GM12872 (cell line): ENCODE measurements at regions not wholly inside any gene's neighbourhood (a gene's known extent, or its start where the extent isn't known, plus 50 kb on each side); places are given as distances from the start of the nearest gene placed in this dataset.

Experiments
- CTCF ChIP-seq: IDR thresholded peaks from 3 replicates; pipeline ENCODE4 v1.5.1; 2011; ENCODE audit warnings: low read depth, mild to moderate bottlenecking, low read length, moderate library complexity; ENCODE audit not compliant: insufficient read depth

DNA sequence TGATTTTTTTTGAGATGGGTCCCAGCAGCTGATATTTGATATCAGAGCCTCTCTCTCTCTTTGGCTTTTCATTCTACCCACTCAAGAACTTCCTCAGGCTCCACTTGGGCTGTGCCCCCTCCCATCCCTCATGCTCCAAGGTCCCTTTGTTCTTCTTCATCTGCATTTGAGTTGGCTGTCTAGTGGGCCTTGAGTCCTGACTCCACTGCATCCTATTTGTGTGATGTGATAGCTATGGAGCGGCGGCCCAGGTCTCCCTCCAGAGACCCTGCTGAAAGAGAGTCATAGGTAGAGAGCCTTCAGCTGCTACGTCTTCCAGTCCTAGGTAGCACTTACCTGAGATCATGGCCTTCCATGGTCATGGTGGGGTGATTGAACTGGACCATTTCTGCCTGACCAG lies 123.1 kb upstream of the VRK1 start:
- TF ChIP-seq CTCF: no peak

GRCh38 chr14:96676166-96676565 lies 121.0 kb upstream of the VRK1 start:
- TF ChIP-seq CTCF: no peak

DNA sequence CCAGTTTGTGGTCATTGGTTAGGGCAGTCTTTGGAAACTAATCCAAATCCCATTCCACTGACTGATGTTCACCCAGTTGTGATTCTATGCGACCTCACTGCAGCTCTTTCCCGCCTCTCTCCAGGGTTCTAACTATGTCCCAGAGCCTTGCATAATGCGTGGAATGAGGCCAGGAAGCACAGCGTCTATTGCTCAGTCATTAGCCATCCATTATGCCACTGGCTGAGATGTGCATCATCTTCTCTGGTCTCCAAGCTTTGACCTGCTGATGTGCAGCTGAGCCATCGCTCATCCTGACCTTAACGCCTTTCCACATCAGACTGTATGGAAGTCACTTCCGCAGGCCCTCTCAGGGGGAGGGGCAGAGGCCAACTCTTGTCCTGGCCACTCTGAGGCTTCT lies 115.4 kb upstream of the VRK1 start:
- TF ChIP-seq CTCF: no peak

DNA sequence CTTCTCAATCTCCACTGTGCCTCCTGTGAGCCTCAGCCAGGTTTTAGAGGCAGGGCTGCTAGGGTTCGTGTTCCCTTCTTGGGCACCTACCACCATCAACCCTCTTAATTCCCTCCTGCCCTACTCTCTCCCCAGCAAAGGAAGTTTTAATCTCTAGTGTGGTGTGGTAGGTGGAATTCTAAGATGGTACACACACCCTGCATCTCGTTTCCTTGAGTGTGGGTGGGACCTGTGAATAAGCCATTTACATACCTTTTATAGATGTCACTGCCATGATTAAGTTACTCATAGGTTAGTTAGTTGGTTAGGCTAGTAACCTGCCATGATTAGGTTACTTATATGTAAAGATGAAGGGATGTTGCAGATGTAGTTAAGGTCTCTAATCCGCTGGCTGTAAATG lies 114.8 kb upstream of the VRK1 start:
- TF ChIP-seq CTCF: no peak

GRCh38 chr14:96683562-96684289 lies 113.5 kb upstream of the VRK1 start:
- TF ChIP-seq CTCF: no peak

DNA sequence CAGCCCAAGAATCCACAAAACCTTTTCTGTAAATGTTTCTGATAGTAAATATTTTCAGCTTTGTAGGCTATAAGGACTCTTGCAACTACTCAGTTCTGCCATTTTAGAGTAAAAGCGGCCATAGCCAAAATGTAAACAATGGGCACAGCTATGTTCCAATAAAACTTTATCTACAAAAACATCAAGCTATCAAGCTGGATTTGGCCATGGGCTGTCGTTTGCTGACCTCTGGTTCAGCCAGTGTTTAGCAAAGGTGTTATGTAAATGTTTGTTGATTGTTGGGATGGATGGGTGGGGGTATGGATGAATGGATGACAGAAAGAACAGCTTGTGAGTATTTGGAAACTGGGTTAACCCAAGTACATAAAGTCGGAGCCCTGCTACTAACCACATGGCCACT lies 111.1 kb upstream of the VRK1 start:
- TF ChIP-seq CTCF: no peak

DNA sequence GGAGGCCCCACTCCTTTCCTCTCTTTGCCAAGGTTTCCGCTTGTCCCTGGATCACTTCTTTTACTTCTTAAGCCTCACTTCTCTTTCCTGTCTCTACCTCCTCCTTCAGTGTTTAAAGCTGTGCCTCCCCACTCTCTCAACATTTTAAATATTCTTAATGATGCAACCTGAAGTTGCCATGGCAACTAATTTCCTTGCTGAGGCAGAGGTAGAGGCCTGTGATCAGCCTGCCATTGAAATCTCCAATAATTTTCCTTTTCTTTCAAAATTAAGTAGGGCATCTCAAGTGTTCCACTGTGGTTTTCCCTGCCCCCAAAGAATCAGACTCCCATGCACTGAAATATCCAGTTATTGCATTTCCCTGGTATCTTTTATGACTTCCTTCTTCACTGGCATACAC lies 108.6 kb upstream of the VRK1 start:
- no peak for TF ChIP-seq CTCF
